RWPE2 (cell line): ENCODE measurements at regions not wholly inside any gene's neighbourhood (a gene's known extent, or its start where the extent isn't known, plus 50 kb on each side); places are given as distances from the start of the nearest gene placed in this dataset.

Experiments
- ATAC-seq: fragments of 200-7000 bp; cut with Tn5 transposase; 3 replicates; pipeline ENCODE4 v1.9.1; 2021; ENCODE audit warnings: low read depth
- DNase-seq: peaks from one replicate; pipeline ENCODE4 v3.0.0-alpha.2; 2020; ENCODE audit warnings: low spot score
- H3K27ac ChIP-seq: fragments of 450-650 bp; 2 replicates; pipeline ENCODE4 v1.5.1; 2017; ENCODE audit warnings: mild to moderate bottlenecking; ENCODE audit not compliant: poor library complexity, severe bottlenecking
- H3K27me3 ChIP-seq: fragments of 250-450 bp; sonication (Bioruptor Pico); 2 replicates; pipeline ENCODE4 v1.5.1; 2021; ENCODE audit warnings: mild to moderate bottlenecking, moderate library complexity; ENCODE audit not compliant: insufficient read depth, poor library complexity, severe bottlenecking
- H3K36me3 ChIP-seq: fragments of 250-450 bp; sonication (Bioruptor Pico); 2 replicates; pipeline ENCODE4 v1.5.1; 2020; ENCODE audit warnings: low read depth, mild to moderate bottlenecking, moderate library complexity
- H3K4me1 ChIP-seq: fragments of 250-450 bp; sonication (Bioruptor Pico); 2 replicates; pipeline ENCODE4 v1.5.1; 2021; ENCODE audit warnings: mild to moderate bottlenecking, moderate library complexity; ENCODE audit not compliant: insufficient read depth, poor library complexity, severe bottlenecking
- H3K4me3 ChIP-seq: fragments of 250-450 bp; sonication (Bioruptor Pico); 2 replicates; pipeline ENCODE4 v1.5.1; 2021; ENCODE audit warnings: mild to moderate bottlenecking, moderate library complexity; ENCODE audit not compliant: severe bottlenecking
- H3K9me3 ChIP-seq: fragments of 250-450 bp; sonication (Bioruptor Pico); 2 replicates; pipeline ENCODE4 v1.5.1; 2021; ENCODE audit warnings: mild to moderate bottlenecking, moderate library complexity; ENCODE audit not compliant: severe bottlenecking
- CTCF ChIP-seq: fragments of 450-650 bp; IDR thresholded peaks from one replicate; pipeline ENCODE4 v1.5.1; 2017; ENCODE audit warnings: mild to moderate bottlenecking, moderate library complexity; ENCODE audit not compliant: poor library complexity, severe bottlenecking

- Histone ChIP-seq H3K4me1 (peaks cover 3% of the 10 kb centered on the region), H3K4me3 (no peak overlapping the region), H3K27me3 (no peaks in the 10 kb centered on the region), H3K36me3 (no peaks in the 10 kb centered on the region), H3K9me3 (no peaks in the 10 kb centered on the region), H3K27ac (no peak overlapping the region)
- TF ChIP-seq CTCF, result no peak
- no peak for DNase-seq
- no peak for ATAC-seq
Measured at GRCh38 chr6:88238901-88239300, 72.8 kb upstream of the CNR1 start.

- Histone ChIP-seq H3K4me1 (no peaks in the 10 kb centered on the region), H3K9me3 (no peaks in the 10 kb centered on the region), H3K27me3 (no peaks in the 10 kb centered on the region), H3K36me3 (no peaks in the 10 kb centered on the region), H3K4me3 (no peak overlapping the region), H3K27ac (no peak overlapping the region)
- no peak for TF ChIP-seq CTCF
- no peak for DNase-seq
- ATAC-seq, result no peak
Measured at GRCh38 chr6:88238065-88238464, 71.9 kb upstream of the CNR1 start.

GRCh38 chr6:88236612-88237360, 70.6 kb upstream of the CNR1 start:
- H3K4me1 ChIP-seq, result no peaks in the 10 kb centered on the region
- no peak for TF ChIP-seq CTCF
- H3K27me3 ChIP-seq, result no peaks in the 10 kb centered on the region
- ATAC-seq, result no peak
- no peak overlapping the region for H3K27ac ChIP-seq
- no peak overlapping the region for H3K4me3 ChIP-seq
- no peak for DNase-seq
- no peaks in the 10 kb centered on the region for H3K9me3 ChIP-seq
- no peaks in the 10 kb centered on the region for H3K36me3 ChIP-seq

- H3K4me3 ChIP-seq, result no peak overlapping the region
- no peak for TF ChIP-seq CTCF
Measured at GRCh38 chr6:88232753-88233152, 66.6 kb upstream of the CNR1 start.

GRCh38 chr6:88223298-88223697, 57.2 kb upstream of the CNR1 start:
- no peaks in the 10 kb centered on the region for H3K4me1 ChIP-seq
- no peak for TF ChIP-seq CTCF
- H3K4me3 ChIP-seq, result no peak overlapping the region
- no peaks in the 10 kb centered on the region for H3K9me3 ChIP-seq
- no peaks in the 10 kb centered on the region for H3K36me3 ChIP-seq
- no peak for DNase-seq
- H3K27ac ChIP-seq, result no peak overlapping the region
- no peaks in the 10 kb centered on the region for H3K27me3 ChIP-seq
- no peak for ATAC-seq

More at GRCh38 chr6:88232753-88233152, 66.6 kb upstream of the CNR1 start:
- no peak overlapping the region for H3K27ac ChIP-seq
- H3K9me3 ChIP-seq, result no peaks in the 10 kb centered on the region
- H3K27me3 ChIP-seq, result no peaks in the 10 kb centered on the region
- no peaks in the 10 kb centered on the region for H3K4me1 ChIP-seq
- no peaks in the 10 kb centered on the region for H3K36me3 ChIP-seq
- ATAC-seq (no peak), DNase-seq (no peak)
